GM21447 (cell line): ENCODE measurements at regions not wholly inside any gene's neighbourhood (a gene's known extent, or its start where the extent isn't known, plus 50 kb on each side); places are given as distances from the start of the nearest gene placed in this dataset.
A peak's percentile ranks its signal among the peaks of the same experiment; 100 is the strongest.
"Not testable (repeated sequence)": the region's sequence is repeated elsewhere in the genome, so short reads cannot be mapped to it uniquely, and the experiment has no call there.

Experiments used
- ATAC-seq: cut with Tn5 transposase; IDR thresholded peaks from one replicate; pipeline ENCODE4 v1.9.1; 2021; ENCODE audit not compliant: unreplicated experiment

- no peak for ATAC-seq
These were observed 98.2 kb upstream of the PMAIP1 start for GRCh38 chr18:59801576-59801975.

GRCh38 chr18:59800897-59801296, 98.9 kb upstream of the PMAIP1 start:
- no peak for ATAC-seq

- ATAC-seq = no peak
These were observed 100.3 kb upstream of the PMAIP1 start for GRCh38 chr18:59799383-59800015.

- no peak for ATAC-seq
These were observed 98.7 kb upstream of the CCBE1 start for GRCh38 chr18:59795882-59796281.

GRCh38 chr18:59792353-59792752, 95.1 kb upstream of the CCBE1 start:
- ATAC-seq = no peak

GRCh38 chr18:59790346-59790936, 93.2 kb upstream of the CCBE1 start:
- not testable (repeated sequence) for ATAC-seq

- no peak for ATAC-seq
These were observed 91.5 kb upstream of the CCBE1 start for GRCh38 chr18:59788791-59789106.

- no peak for ATAC-seq
These were observed 91.0 kb upstream of the CCBE1 start for GRCh38 chr18:59787998-59788790.

- no peak for ATAC-seq
These were observed 87.5 kb upstream of the CCBE1 start for GRCh38 chr18:59784694-59785093.

- ATAC-seq = peak; percentile 80
These were observed 85.9 kb upstream of the CCBE1 start for GRCh38 chr18:59783138-59783537.

- ATAC-seq = no peak
These were observed 82.8 kb upstream of the CCBE1 start for GRCh38 chr18:59779979-59780378.

- ATAC-seq = no peak
These were observed 81.2 kb upstream of the CCBE1 start for GRCh38 chr18:59778434-59778833.

GRCh38 chr18:59777636-59778035, 80.4 kb upstream of the CCBE1 start:
- no peak for ATAC-seq

GRCh38 chr18:59769129-59769865, 72.1 kb upstream of the CCBE1 start:
- ATAC-seq = no peak

- ATAC-seq = no peak
These were observed 71.2 kb upstream of the CCBE1 start for GRCh38 chr18:59768409-59768808.

- ATAC-seq = no peak
These were observed 70.5 kb upstream of the CCBE1 start for GRCh38 chr18:59767732-59768131.

GRCh38 chr18:59765343-59765742, 68.1 kb upstream of the CCBE1 start:
- no peak for ATAC-seq

- no peak for ATAC-seq
These were observed 67.1 kb upstream of the CCBE1 start for GRCh38 chr18:59764281-59764680.

- ATAC-seq = no peak
These were observed 66.4 kb upstream of the CCBE1 start for GRCh38 chr18:59763541-59764136.

GRCh38 chr18:59760619-59761600, 63.7 kb upstream of the CCBE1 start:
- ATAC-seq = no peak
